ENCODE measurements at regions not wholly inside any gene's neighbourhood (a gene's known extent, or its start where the extent isn't known, plus 50 kb on each side); places are given as distances from the start of the nearest gene placed in this dataset.

DNA sequence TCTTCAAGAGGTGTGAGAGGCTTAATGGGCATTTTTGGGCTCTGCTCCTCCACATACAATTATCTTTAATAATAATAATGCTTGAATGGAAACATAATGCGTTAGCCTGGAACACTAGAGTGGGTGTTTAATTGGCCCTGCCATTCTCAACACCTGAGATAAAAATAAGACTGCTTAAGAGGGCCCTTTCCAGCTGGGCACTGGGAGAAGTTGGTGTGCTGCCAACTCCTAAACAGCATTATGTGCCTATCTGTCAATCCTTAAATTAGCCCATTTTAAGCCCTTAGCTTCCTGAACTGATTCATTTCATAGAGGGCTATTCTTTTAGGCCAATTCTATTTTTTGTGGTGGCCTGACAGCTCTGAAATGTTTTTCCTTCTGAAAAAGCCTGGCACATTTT is 211.1 kb upstream of the ZIC3 start:
- Histone ChIP-seq H3K27ac (no peak overlapping the region), H3K4me1 (no peaks in the 10 kb centered on the region), H3K36me3 (no peaks in the 10 kb centered on the region), H3K4me3 (no peak overlapping the region), H3K27me3 (no peaks in the 10 kb centered on the region), H3K9me3 (no peaks in the 10 kb centered on the region)
- intact Hi-C loops (cut with DNase I) = no loop called here
- no peak for TF ChIP-seq POLR2AphosphoS5 (IDR thresholded peaks at IDR 0.05; ENCODE audit: insufficient read depth in 1 of 2, low read depth in 1 of 2)
- TF ChIP-seq POLR2A (IDR thresholded peaks at IDR 0.05) = no peak
- TF ChIP-seq CTCF (IDR thresholded peaks at IDR 0.05) = no peak
- no peak for DNase-seq (ENCODE audit: extremely low spot score in 2 of 2)

- no peaks in the 10 kb centered on the region for H3K36me3 ChIP-seq
- intact Hi-C loops (cut with DNase I) = no loop called here
- DNase-seq (ENCODE audit: extremely low spot score in 2 of 2) = no peak
- no peaks in the 10 kb centered on the region for H3K27me3 ChIP-seq
- no peak overlapping the region for H3K4me3 ChIP-seq
- H3K27ac ChIP-seq = no peak overlapping the region
- H3K4me1 ChIP-seq = no peaks in the 10 kb centered on the region
- H3K9me3 ChIP-seq = no peaks in the 10 kb centered on the region
- no peak for TF ChIP-seq POLR2A (IDR thresholded peaks at IDR 0.05)
- no peak for TF ChIP-seq POLR2AphosphoS5 (IDR thresholded peaks at IDR 0.05; ENCODE audit: insufficient read depth in 1 of 2, low read depth in 1 of 2)
- no peak for TF ChIP-seq CTCF (IDR thresholded peaks at IDR 0.05)
These were observed 212.5 kb upstream of the ZIC3 start for GRCh38 chrX:137353404-137353803.

- intact Hi-C loops (cut with DNase I) = no loop called here
- Histone ChIP-seq H3K27ac (no peak overlapping the region), H3K9me3 (no peaks in the 10 kb centered on the region), H3K27me3 (no peaks in the 10 kb centered on the region), H3K4me1 (no peaks in the 10 kb centered on the region), H3K4me3 (no peak overlapping the region), H3K36me3 (no peaks in the 10 kb centered on the region)
- DNase-seq (ENCODE audit: extremely low spot score in 2 of 2) = no peak
- TF ChIP-seq CTCF (IDR thresholded peaks at IDR 0.05) (no peak), POLR2AphosphoS5 (IDR thresholded peaks at IDR 0.05; ENCODE audit: insufficient read depth in 1 of 2, low read depth in 1 of 2) (no peak), POLR2A (IDR thresholded peaks at IDR 0.05) (no peak)
These were observed 213.7 kb upstream of the ZIC3 start for GRCh38 chrX:137352101-137352660.

GRCh38 chrX:137342969-137343368 is 223.0 kb upstream of the ZIC3 start:
- Histone ChIP-seq H3K27me3 (no peaks in the 10 kb centered on the region), H3K4me1 (no peaks in the 10 kb centered on the region), H3K36me3 (no peaks in the 10 kb centered on the region), H3K9me3 (no peaks in the 10 kb centered on the region), H3K27ac (no peak overlapping the region), H3K4me3 (no peak overlapping the region)
- TF ChIP-seq POLR2A (IDR thresholded peaks at IDR 0.05) (no peak), CTCF (IDR thresholded peaks at IDR 0.05) (no peak), POLR2AphosphoS5 (IDR thresholded peaks at IDR 0.05; ENCODE audit: insufficient read depth in 1 of 2, low read depth in 1 of 2) (no peak)
- intact Hi-C loops (cut with DNase I) = no loop called here
- DNase-seq (ENCODE audit: extremely low spot score in 2 of 2) = no peak

GRCh38 chrX:137313627-137314026 is 252.3 kb upstream of the ZIC3 start:
- no peaks in the 10 kb centered on the region for H3K9me3 ChIP-seq
- no peak overlapping the region for H3K4me3 ChIP-seq
- no peak for TF ChIP-seq POLR2AphosphoS5 (IDR thresholded peaks at IDR 0.05; ENCODE audit: insufficient read depth in 1 of 2, low read depth in 1 of 2)
- no peak for TF ChIP-seq CTCF (IDR thresholded peaks at IDR 0.05)
- no peak for TF ChIP-seq POLR2A (IDR thresholded peaks at IDR 0.05)
- DNase-seq (ENCODE audit: extremely low spot score in 2 of 2) = no peak
- intact Hi-C loops (cut with DNase I) = no loop called here
- no peaks in the 10 kb centered on the region for H3K36me3 ChIP-seq
- H3K27ac ChIP-seq = no peak overlapping the region
- H3K4me1 ChIP-seq = no peaks in the 10 kb centered on the region
- no peaks in the 10 kb centered on the region for H3K27me3 ChIP-seq
